ENCODE measurements at regions not wholly inside any gene's neighbourhood (a gene's known extent, or its start where the extent isn't known, plus 50 kb on each side); places are given as distances from the start of the nearest gene placed in this dataset.
A peak's percentile ranks its signal among the peaks of the same experiment; 100 is the strongest.
"Not testable (repeated sequence)": the region's sequence is repeated elsewhere in the genome, so short reads cannot be mapped to it uniquely, and the experiment has no call there.

DNA sequence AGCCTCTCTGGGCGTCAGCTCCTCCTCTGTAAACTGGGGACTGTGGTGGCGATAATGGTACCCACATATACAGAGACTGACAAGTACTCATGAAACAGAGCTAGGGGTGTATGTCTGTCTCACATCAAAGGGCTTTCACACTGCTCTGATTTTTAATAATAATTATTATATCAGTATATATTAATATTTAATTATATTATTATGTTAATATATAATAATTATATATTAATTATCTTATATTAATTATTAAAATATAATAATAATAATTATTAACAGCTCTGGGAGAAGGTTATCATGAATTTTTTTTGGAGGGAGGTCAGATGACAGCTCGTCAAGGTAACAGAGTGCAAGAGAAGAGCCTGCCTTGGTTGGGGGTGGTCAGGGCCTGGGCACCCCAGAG, 173.6 kb downstream of the NRN1 start:
- no peak for ATAC-seq (ENCODE audit: low read depth)
- TF ChIP-seq, protein P1, sequence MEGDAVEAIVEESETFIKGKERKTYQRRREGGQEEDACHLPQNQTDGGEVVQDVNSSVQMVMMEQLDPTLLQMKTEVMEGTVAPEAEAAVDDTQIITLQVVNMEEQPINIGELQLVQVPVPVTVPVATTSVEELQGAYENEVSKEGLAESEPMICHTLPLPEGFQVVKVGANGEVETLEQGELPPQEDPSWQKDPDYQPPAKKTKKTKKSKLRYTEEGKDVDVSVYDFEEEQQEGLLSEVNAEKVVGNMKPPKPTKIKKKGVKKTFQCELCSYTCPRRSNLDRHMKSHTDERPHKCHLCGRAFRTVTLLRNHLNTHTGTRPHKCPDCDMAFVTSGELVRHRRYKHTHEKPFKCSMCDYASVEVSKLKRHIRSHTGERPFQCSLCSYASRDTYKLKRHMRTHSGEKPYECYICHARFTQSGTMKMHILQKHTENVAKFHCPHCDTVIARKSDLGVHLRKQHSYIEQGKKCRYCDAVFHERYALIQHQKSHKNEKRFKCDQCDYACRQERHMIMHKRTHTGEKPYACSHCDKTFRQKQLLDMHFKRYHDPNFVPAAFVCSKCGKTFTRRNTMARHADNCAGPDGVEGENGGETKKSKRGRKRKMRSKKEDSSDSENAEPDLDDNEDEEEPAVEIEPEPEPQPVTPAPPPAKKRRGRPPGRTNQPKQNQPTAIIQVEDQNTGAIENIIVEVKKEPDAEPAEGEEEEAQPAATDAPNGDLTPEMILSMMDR (IDR thresholded peaks at IDR 0.05): no peak
- POLR2A ChIA-PET: no interaction called here
- peaks cover 8% of the 10 kb centered on the region for H3K27me3 Mint-ChIP-seq
- no peak for DNase-seq
- H3K27ac Mint-ChIP-seq: no peak overlapping the region
- intact Hi-C loops (cut with micrococcal nuclease): no loop called here
- no peaks in the 10 kb centered on the region for H3K9me3 Mint-ChIP-seq
- peaks cover 35% of the 10 kb centered on the region for H3K4me1 Mint-ChIP-seq
- no peak overlapping the region for H3K4me3 Mint-ChIP-seq
- CTCF ChIA-PET: no interaction called here
- H3K36me3 Mint-ChIP-seq (ENCODE audit: low read depth): no peaks in the 10 kb centered on the region

GRCh38 chr6:5832668-5833067, 174.1 kb downstream of the NRN1 start:
- no peak for ATAC-seq (ENCODE audit: low read depth)
- peaks cover 3% of the 10 kb centered on the region for H3K27me3 Mint-ChIP-seq
- no peaks in the 10 kb centered on the region for H3K36me3 Mint-ChIP-seq (ENCODE audit: low read depth)
- no peaks in the 10 kb centered on the region for H3K9me3 Mint-ChIP-seq
- intact Hi-C loops (cut with micrococcal nuclease): no loop called here
- no peak for DNase-seq
- ChIA-PET CTCF (no interaction called here), POLR2A (no interaction called here)
- no peak overlapping the region for H3K27ac Mint-ChIP-seq
- H3K4me3 Mint-ChIP-seq: no peak overlapping the region
- TF ChIP-seq, protein P1 (IDR thresholded peaks at IDR 0.05): no peak
- peaks cover 35% of the 10 kb centered on the region for H3K4me1 Mint-ChIP-seq

GRCh38 chr6:5831219-5831862, 175.4 kb downstream of the NRN1 start:
- Mint-ChIP-seq H3K4me3 (peak overlapping the region; percentile 46), H3K27ac (peak overlapping the region; percentile 78), H3K4me1 (peaks cover 35% of the 10 kb centered on the region)
- ATAC-seq (ENCODE audit: low read depth): peak; percentile 78
- CTCF ChIA-PET; H3K27me3 Mint-ChIP-seq; H3K9me3 Mint-ChIP-seq; H3K36me3 Mint-ChIP-seq (ENCODE audit: low read depth); DNase-seq; intact Hi-C loops (cut with micrococcal nuclease): not testable (repeated sequence)
- POLR2A ChIA-PET: interaction anchor here (0.6 kb wide), 1 partner anchor 68 kb away, joined by 8 read pairs; no protein-coding TSS in a partner anchor

- POLR2A ChIA-PET: interaction anchor here (0.6 kb wide), 1 partner anchor 265 kb away, joined by 6 read pairs; no protein-coding TSS in a partner anchor
These were observed 178.4 kb downstream of the NRN1 start for GRCh38 chr6:5828296-5828695.

DNA sequence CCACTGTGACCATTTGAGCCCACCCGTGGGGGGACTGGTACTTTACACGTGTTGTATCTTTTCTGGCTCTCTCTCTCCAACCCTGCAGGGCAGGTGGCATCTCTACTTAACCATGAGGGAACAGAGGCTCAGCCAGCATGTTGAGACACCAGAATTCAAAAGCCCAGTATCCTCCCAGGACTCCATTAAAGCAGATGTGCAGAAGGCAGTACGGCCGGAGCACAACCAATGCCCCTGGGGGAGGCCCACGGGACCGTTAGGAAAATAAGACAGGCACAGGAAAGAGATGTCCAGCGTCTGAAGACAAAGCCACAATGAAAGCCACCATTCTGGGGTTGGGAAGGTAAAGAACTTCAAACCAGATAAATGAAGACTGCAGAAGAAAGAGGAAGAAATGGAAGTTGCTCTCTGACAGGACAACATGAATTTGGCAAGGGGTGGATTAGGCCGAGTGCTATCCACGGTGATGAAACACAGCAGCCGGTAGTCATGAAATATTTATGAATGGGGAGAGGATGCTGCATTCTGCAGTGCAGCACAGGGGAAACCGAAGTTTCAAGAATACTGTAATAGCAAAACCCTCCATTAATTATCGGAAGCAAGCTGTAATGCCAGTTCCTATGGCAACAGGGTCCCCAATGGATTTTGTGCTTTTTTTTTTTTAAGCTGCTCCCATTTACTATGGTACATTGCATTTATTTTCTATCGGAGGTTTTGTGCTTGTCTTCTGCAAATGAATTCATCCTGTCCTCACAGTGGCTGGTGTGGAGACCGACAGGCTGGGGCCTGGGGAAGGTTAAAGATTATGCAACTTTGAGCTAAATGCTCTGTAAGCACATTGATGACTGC, 179.4 kb downstream of the NRN1 start:
- H3K36me3 Mint-ChIP-seq (ENCODE audit: low read depth): no peaks in the 10 kb centered on the region
- ChIA-PET CTCF (no interaction called here), POLR2A (no interaction called here)
- DNase-seq (no peak), ATAC-seq (ENCODE audit: low read depth) (no peak)
- H3K4me3 Mint-ChIP-seq: no peak overlapping the region
- intact Hi-C loops (cut with micrococcal nuclease): no loop called here
- no peak overlapping the region for H3K27ac Mint-ChIP-seq
- no peaks in the 10 kb centered on the region for H3K27me3 Mint-ChIP-seq
- H3K9me3 Mint-ChIP-seq: peaks cover 3% of the 10 kb centered on the region
- H3K4me1 Mint-ChIP-seq: peaks cover 30% of the 10 kb centered on the region
- TF ChIP-seq, protein P1 (IDR thresholded peaks at IDR 0.05): no peak

More at GRCh38 chr6:5828296-5828695, 178.4 kb downstream of the NRN1 start:
- no peaks in the 10 kb centered on the region for H3K9me3 Mint-ChIP-seq
- DNase-seq: no peak
- no peaks in the 10 kb centered on the region for H3K36me3 Mint-ChIP-seq (ENCODE audit: low read depth)
- peaks cover 35% of the 10 kb centered on the region for H3K4me1 Mint-ChIP-seq
- intact Hi-C loops (cut with micrococcal nuclease): no loop called here
- ATAC-seq (ENCODE audit: low read depth): no peak
- CTCF ChIA-PET: no interaction called here
- TF ChIP-seq, protein P1 (IDR thresholded peaks at IDR 0.05): no peak
- no peak overlapping the region for H3K4me3 Mint-ChIP-seq
- H3K27ac Mint-ChIP-seq: no peak overlapping the region
- no peaks in the 10 kb centered on the region for H3K27me3 Mint-ChIP-seq

GRCh38 chr6:5824382-5824983, 182.2 kb downstream of the NRN1 start:
- POLR2A ChIA-PET: interaction anchor here (0.6 kb wide), 1 partner anchor 567 kb away, joined by 4 read pairs; no protein-coding TSS in a partner anchor
- H3K4me1 Mint-ChIP-seq; H3K27me3 Mint-ChIP-seq; DNase-seq; ATAC-seq (ENCODE audit: low read depth); H3K27ac Mint-ChIP-seq; H3K9me3 Mint-ChIP-seq; intact Hi-C loops (cut with micrococcal nuclease); H3K36me3 Mint-ChIP-seq (ENCODE audit: low read depth); H3K4me3 Mint-ChIP-seq; CTCF ChIA-PET: not testable (repeated sequence)

Data from activated B cell treated with CpG ODN at 0.5 μM for 24 hours (primary cell).